ENCODE measurements at regions not wholly inside any gene's neighbourhood (a gene's known extent, or its start where the extent isn't known, plus 50 kb on each side); places are given as distances from the start of the nearest gene placed in this dataset.
"Not testable (repeated sequence)": the region's sequence is repeated elsewhere in the genome, so short reads cannot be mapped to it uniquely, and the experiment has no call there.

DNA sequence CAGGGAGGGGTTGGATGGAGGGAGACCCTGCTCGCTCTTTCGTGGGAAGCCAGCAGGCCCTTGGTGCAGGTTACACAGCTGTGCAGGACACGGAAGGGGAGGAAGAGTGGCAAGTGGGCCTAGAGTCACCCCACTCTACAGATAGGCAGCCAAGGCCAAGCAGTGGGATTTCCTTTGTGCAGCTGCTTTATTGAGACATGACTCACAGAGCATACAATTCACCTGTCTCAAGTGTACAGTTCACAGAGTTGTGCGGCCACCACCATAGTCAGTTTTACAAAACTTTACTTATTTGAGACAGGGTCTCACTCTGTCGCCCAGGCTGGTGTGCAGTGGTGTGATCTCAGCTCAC is 91.2 kb upstream of the CIBAR2 start:
- no peak for DNase-seq

DNA sequence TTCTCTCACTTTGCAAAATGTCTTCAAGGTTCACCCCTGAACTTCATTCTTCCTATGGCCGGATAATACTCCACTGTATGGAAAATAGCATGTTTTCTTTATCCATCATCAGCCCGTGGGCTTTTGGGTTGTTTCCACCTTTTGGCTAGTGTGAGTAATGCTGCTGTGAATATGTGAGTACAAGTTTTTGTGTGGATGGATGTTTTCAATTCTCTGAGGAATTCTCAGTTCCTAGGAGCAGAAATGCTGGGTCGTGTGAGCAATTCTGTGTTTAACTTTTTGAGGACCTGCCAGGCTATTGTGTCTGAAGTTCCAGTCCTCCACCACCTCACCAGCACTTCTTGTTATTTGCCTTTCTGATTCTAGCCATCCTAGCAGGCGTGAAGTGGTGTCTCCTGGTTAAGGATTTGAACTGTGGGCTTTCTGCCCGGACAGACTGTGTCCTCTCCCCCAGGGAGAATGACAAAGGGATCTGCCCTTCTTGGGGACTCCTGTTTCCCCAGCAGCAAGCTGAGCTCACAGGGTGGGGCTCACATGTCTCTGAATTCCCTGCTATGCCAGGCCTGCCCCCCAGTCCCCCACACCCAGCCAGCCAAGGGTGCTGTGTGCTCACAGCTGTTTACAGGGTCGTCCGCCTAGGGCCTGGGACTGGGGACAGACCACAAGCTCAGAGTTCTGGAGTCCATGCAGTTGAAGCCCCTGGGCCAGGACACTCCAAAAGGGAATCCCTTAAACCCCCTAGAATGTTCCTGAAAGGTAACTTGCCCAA is 92.2 kb upstream of the CIBAR2 start:
- peak; percentile 60 for DNase-seq

DNA sequence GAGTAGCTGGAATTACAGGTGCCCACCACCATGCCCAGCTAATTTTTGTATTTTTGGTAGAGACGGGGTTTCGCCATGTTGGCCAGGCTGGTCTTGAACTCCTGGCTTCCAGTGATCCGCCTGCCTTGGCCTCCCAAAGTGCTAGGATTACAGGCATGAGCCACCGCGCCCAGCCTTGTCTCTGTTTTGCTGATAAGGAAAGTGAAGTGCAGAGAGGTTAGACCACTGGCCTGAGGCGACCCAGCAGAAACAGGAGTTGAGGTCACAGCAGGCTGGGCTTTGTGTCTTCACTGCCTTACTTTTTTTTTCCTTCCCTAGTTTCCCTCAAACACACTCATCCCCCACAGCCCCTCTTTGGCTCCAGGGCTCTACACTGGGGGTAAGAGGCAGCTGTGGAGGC is 93.0 kb upstream of the CIBAR2 start:
- not testable (repeated sequence) for DNase-seq

- DNase-seq: peak; percentile 17
These were observed 93.6 kb upstream of the CIBAR2 start for GRCh38 chr16:85205747-85206471.

- peak; percentile 13 for DNase-seq
These were observed 94.4 kb upstream of the CIBAR2 start for GRCh38 chr16:85206472-85207356.

GRCh38 chr16:85207357-85207921 is 95.2 kb upstream of the CIBAR2 start:
- no peak for DNase-seq

- no peak for DNase-seq
These were observed 95.9 kb upstream of the CIBAR2 start for GRCh38 chr16:85208181-85208580.

DNA sequence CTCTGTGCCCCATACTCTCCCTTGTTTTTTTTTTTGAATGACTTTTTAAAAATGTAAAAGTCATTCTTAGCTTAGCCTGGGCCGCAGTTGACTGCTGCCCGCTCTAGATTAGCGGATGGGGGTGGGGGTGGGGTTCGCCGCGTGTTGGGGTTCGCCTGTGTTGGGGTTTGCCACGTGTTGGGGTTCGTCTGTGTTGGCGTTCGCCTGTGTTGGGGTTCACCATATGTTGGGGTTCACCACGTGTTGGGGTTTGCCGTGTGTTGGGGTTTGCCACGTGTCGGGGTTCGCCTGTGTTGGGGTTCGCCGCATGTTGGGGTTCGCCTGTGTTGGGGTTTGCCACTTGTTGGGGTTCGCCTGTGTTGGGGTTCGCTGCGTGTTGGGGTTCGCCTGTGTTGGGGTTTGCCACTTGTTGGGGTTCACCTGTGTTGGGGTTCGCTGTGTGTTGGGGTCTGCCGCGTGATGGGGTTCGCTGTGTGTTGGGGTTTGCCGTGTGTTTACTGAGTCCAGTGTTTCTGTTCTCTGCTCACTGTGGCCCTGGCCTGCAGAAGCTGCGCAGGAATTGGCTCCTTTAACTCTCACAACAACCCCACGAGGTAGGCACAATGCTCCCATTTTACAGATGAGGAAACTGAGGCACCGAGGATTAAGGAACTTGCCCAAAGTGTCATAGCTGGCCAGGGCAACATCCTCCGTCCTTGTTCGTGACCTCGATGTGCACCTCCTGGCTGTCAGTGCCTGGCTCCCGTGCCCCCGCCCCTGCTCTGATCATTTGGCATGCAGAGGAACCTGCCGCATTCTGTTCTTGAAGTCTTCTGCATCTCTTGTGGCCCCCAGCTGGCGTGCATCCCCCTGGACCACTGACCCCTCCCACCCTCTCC is 96.6 kb upstream of the CIBAR2 start:
- no peak for DNase-seq

GRCh38 chr16:85209526-85210121 is 97.4 kb upstream of the CIBAR2 start:
- DNase-seq: no peak

DNA sequence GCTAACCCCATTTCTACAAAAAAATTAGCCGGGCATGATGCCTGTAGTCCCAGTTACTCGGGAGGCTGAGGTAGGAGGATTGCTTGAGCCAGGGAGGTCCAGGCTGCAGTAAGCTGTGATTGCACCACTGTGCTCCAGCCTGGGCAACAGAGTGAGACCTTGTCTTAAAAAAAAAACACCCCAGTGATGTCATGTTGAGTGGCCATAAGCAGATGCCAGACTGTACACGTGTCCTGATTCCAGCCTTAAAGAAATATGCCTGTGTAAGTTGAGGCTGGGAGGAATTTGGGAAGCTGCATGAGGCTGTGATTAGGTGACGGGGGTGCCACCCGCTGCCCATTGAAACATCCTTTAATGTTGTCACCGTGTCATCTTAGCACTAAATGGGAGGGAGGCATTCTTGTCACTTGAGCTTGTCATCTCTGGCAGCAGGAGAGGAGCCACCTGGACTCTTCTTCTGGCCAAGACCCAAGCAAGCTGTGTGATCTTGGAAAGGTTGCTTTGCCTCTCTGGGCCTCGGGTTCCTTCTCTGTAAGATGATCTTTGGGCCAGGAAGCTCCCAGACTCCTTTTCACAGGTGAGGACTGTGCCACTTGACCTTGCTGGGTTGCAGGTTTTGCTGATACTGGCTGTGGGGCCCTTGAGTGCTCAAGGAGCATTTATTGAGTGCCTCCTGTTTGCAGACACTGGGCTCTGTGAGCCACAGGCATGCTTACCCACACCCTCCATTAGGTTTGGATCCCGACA is 98.3 kb upstream of the CIBAR2 start:
- no peak for DNase-seq

DNA sequence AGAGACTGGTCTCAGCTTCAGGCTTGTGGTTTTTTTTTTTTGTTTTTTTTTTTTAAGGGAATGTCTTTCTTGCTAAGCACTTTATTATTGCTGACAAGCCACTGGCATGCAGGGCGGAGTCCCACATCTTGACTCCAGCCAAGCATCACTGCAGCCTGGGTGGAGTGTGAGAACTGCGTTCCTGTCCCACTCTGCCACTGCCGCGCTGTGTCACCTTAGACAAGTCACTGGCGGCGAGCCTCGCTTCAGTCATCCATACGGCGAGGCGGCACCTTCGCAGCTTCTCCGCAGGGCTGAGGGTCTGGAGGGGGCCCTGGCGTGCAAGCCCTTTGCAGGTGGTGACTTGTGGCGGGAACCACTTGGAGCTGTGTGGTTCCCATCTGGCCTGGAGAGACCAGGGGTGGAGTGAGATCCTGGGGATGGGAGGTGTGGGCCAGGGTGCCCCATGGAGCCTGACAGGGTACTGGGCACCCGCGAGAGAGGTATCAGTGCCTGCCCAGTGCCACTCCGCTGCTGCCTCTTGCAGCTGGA is 99.1 kb upstream of the CIBAR2 start:
- DNase-seq: no peak

- DNase-seq: no peak
These were observed 101.8 kb upstream of the CIBAR2 start for GRCh38 chr16:85213926-85214675.

GRCh38 chr16:85215478-85216118 is 103.3 kb upstream of the CIBAR2 start:
- no peak for DNase-seq

GRCh38 chr16:85216522-85217375 is 104.5 kb upstream of the CIBAR2 start:
- no peak for DNase-seq

DNA sequence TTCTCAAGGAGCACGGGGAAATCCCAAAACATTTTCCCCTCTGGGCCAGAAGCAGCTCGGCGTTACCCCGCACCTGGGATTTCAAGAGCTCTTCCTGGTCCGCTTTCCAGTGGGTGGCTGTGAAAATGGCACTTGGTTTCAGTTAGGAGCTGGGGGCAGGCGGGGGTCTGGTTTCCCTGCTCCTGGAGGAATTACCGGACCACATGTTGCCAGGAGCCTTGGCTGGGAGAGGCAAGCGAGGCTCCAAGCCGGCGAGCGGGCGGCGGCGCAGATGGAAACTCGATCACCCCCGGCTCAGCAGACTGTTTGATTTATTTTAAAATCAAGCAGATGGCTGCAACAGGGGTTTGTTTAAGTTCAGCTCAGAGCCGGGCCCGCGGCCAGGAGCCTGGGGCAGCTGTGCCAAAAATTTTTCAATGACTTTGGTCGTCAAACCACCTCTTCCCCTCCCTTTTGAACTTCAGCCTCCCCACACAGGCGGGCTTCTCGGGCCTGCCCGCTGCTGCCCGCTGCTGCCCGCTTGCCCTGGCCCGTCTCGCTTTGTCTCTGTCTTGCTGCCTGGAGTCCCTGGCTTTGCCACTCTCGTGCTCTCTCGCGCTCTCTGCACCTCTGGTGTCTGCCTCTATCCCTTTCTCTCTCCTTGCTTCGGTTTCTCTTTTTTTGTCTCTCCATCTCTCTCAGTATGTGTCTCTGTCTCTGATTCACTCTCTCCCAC is 108.0 kb upstream of the CIBAR2 start:
- peak; percentile 63 for DNase-seq

DNA sequence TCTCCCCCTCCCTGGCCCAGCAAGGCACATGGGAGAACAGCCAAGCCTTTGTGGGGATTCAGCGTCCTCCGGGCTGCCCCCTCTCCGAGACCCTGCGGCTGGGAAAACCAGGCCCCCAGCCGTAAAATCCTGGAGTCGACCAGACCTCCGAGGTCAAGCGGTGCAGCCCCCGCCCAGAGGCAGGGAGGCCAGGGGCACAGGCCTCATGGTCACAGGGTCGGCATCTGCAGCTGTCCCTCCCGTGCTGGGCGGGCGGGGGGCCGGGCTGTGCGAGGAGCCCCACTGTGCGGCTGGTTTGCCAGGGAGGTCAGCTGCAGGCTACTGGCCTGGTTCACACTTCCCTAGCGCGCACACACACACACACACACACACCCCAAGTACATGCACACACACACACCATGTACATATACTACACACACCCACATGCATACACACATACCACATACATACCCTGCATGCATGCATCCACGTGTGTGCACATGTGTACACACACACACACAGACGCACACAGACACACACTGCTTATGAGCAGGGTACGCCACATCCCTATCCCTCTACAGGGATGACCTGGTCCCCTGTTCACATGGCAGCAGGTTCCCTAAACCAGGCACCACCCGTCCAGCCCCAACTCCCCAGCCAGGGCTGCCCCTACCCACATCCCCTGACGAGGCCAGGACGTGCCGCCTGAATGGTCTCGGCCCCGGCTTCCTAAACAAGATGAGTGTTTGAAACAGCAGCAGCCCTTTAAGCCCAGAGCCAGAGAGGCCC is 108.9 kb upstream of the CIBAR2 start:
- no peak for DNase-seq

- DNase-seq: no peak
These were observed 109.5 kb upstream of the CIBAR2 start for GRCh38 chr16:85221771-85222154.

Data from dermis blood vessel endothelial cell (primary cell).